CD14-positive monocyte (primary cell): ENCODE measurements at regions not wholly inside any gene's neighbourhood (a gene's known extent, or its start where the extent isn't known, plus 50 kb on each side); places are given as distances from the start of the nearest gene placed in this dataset.

Experiments used
- DNase-seq, 3 donors: peaks; one replicate each; pipeline ENCODE4 v3.0.0-alpha.2; 2011 to 2022
- H2AFZ ChIP-seq: 2 replicates; pipeline ENCODE4 v1.6.0; 2012; ENCODE audit warnings: mild to moderate bottlenecking, low read depth, low read length, inconsistent platforms; ENCODE audit not compliant: insufficient read depth, poor library complexity, severe bottlenecking
- H3K27ac ChIP-seq, 2 donors: 1 replicate in 1 of 2; 2 replicates in 1 of 2; pipeline ENCODE4 v1.5.1; 2012 to 2013; ENCODE audit warnings: low read length in 2 of 2, control low read depth in 1 of 2, inconsistent platforms in 1 of 2, low read depth in 1 of 2, mild to moderate bottlenecking in 1 of 2
- H3K27me3 ChIP-seq, 2 donors: one replicate each; pipeline versions ENCODE4 v1.6.0 to v1.6.1; 2011 to 2013; ENCODE audit warnings: low read length in 2 of 2; ENCODE audit not compliant: control insufficient read depth in 2 of 2, insufficient read depth in 2 of 2
- H3K36me3 ChIP-seq, 2 donors: replicated peaks in 1 of 2; 1 replicate in 1 of 2; 2 replicates in 1 of 2; pipeline versions ENCODE4 v1.5.1 to v1.6.1; 2012 to 2013; ENCODE audit warnings: low read length in 2 of 2, control low read depth in 1 of 2, inconsistent platforms in 1 of 2, mild to moderate bottlenecking in 1 of 2; ENCODE audit not compliant: insufficient read depth in 2 of 2, control insufficient read depth in 1 of 2
- H3K4me1 ChIP-seq, 2 donors: 1 replicate in 1 of 2; 2 replicates in 1 of 2; pipeline versions ENCODE4 v1.5.1 to v1.6.1; 2012 to 2013; ENCODE audit warnings: low read length in 2 of 2, control low read depth in 1 of 2, inconsistent platforms in 1 of 2, mild to moderate bottlenecking in 1 of 2, moderate library complexity in 1 of 2; ENCODE audit not compliant: insufficient read depth in 2 of 2, control insufficient read depth in 1 of 2
- H3K4me2 ChIP-seq: replicated peaks from 2 replicates; pipeline ENCODE3; 2012; ENCODE audit warnings: low read length, moderate library complexity, mild to moderate bottlenecking; ENCODE audit not compliant: poor library complexity, severe bottlenecking; ENCODE audit errors: extremely low read depth
- H3K4me3 ChIP-seq, 3 experiments: fragments of 200-600 bp in 1 of 3; sonication (generic) in 1 of 3; replicated peaks in 1 of 3; 1 replicate in 2 of 3; 2 replicates in 1 of 3; pipeline ENCODE4 v1.5.1; 2011 to 2013; ENCODE audit warnings: low read length in 3 of 3, mild to moderate bottlenecking in 3 of 3, control low read depth in 2 of 3, low read depth in 2 of 3, inconsistent platforms in 1 of 3, moderate library complexity in 1 of 3
- H3K79me2 ChIP-seq: 2 replicates; pipeline ENCODE4 v1.6.0; 2012; ENCODE audit warnings: mild to moderate bottlenecking, control low read depth, inconsistent platforms, low read length, moderate library complexity; ENCODE audit not compliant: insufficient read depth
- H3K9ac ChIP-seq: 2 replicates; pipeline ENCODE4 v1.6.0; 2017; ENCODE audit warnings: low read length, mild to moderate bottlenecking; ENCODE audit not compliant: insufficient read depth, poor library complexity, severe bottlenecking
- H3K9me3 ChIP-seq, 2 donors: replicated peaks in 1 of 2; 1 replicate in 1 of 2; 2 replicates in 1 of 2; pipeline versions ENCODE4 v1.5.1 to v1.6.1; 2012 to 2013; ENCODE audit warnings: low read length in 2 of 2, control low read depth in 1 of 2; ENCODE audit not compliant: control insufficient read depth in 1 of 2, insufficient read depth in 1 of 2
- H4K20me1 ChIP-seq: 2 replicates; pipeline ENCODE4 v1.6.0; 2012; ENCODE audit warnings: mild to moderate bottlenecking, low read length, control low read depth, moderate library complexity; ENCODE audit not compliant: insufficient read depth
- H3K27ac Mint-ChIP-seq, 7 donors: one replicate each; pipeline ENCODE4 v1.8.0; 2020; ENCODE audit warnings: mild to moderate bottlenecking in 7 of 7, mixed read lengths in 7 of 7, moderate library complexity in 6 of 7, inconsistent platforms in 2 of 7
- H3K27me3 Mint-ChIP-seq, 3 donors: one replicate each; pipeline ENCODE4 v1.8.0; 2021 to 2022; ENCODE audit warnings: low read depth in 3 of 3, mild to moderate bottlenecking in 3 of 3, mixed read lengths in 3 of 3, moderate library complexity in 3 of 3, inconsistent platforms in 1 of 3
- H3K36me3 Mint-ChIP-seq, 2 donors: one replicate each; pipeline ENCODE4 v1.8.0; 2020; ENCODE audit warnings: mixed read lengths in 2 of 2, inconsistent platforms in 1 of 2, mild to moderate bottlenecking in 1 of 2
- H3K4me1 Mint-ChIP-seq: one replicate; pipeline ENCODE4 v1.8.0; 2020; ENCODE audit warnings: mild to moderate bottlenecking, mixed read lengths
- H3K4me3 Mint-ChIP-seq, 2 donors: one replicate each; pipeline ENCODE4 v1.8.0; 2020; ENCODE audit warnings: mild to moderate bottlenecking in 2 of 2, mixed read lengths in 2 of 2, moderate library complexity in 1 of 2
- H3K9me3 Mint-ChIP-seq, 7 donors: one replicate each; pipeline ENCODE4 v1.8.0; 2020 to 2022; ENCODE audit warnings: mixed read lengths in 7 of 7, mild to moderate bottlenecking in 6 of 7, moderate library complexity in 6 of 7, inconsistent platforms in 2 of 7
- WGBS: methylation state at CpG from one replicate; pipeline ENCODE4 v1.1.5; 2013; ENCODE audit warnings: missing lambda C conversion rate; ENCODE audit not compliant: insufficient coverage; 5-methylcytosine and 5-hydroxymethylcytosine counted together
- intact Hi-C, 2 donors: fragments of 100-400 bp; cut with micrococcal nuclease; formaldehyde crosslinking; loops; one replicate each; pipeline versions ENCODE4 v1.15.0 to v1.15.1; 2023
- TF ChIP-seq, protein P1 (sequence below): fragments of 200-600 bp; IDR thresholded peaks from one replicate; pipeline ENCODE4 v1.8.0; 2022; ENCODE audit warnings: antibody characterized with exemption, mild to moderate bottlenecking

- Mint-ChIP-seq H3K36me3 (no peaks in the 10 kb centered on the region), H3K27me3 (peaks cover 3 to 21% (median 20%) of the 10 kb centered on the region in 3 donors), H3K4me1 (no peaks in the 10 kb centered on the region), H3K27ac (no peak overlapping the region), H3K4me3 (no peak overlapping the region), H3K9me3 (peaks cover 0 to 8% (median 3%) of the 10 kb centered on the region in 7 donors)
- Histone ChIP-seq H3K27me3 (peaks cover 3 to 9% of the 10 kb centered on the region in 2 donors), H3K36me3 (no peaks in the 10 kb centered on the region), H3K27ac (no peak overlapping the region), H2AFZ (no peak overlapping the region), H3K4me3 (no peak overlapping the region), H3K9ac (no peak overlapping the region), H3K9me3 (peaks cover 0 to 3% of the 10 kb centered on the region in 2 donors), H3K79me2 (no peaks in the 10 kb centered on the region), H3K4me2 (no peak overlapping the region), H3K4me1 (no peaks in the 10 kb centered on the region), H4K20me1 (no peaks in the 10 kb centered on the region)
- TF ChIP-seq, protein P1, sequence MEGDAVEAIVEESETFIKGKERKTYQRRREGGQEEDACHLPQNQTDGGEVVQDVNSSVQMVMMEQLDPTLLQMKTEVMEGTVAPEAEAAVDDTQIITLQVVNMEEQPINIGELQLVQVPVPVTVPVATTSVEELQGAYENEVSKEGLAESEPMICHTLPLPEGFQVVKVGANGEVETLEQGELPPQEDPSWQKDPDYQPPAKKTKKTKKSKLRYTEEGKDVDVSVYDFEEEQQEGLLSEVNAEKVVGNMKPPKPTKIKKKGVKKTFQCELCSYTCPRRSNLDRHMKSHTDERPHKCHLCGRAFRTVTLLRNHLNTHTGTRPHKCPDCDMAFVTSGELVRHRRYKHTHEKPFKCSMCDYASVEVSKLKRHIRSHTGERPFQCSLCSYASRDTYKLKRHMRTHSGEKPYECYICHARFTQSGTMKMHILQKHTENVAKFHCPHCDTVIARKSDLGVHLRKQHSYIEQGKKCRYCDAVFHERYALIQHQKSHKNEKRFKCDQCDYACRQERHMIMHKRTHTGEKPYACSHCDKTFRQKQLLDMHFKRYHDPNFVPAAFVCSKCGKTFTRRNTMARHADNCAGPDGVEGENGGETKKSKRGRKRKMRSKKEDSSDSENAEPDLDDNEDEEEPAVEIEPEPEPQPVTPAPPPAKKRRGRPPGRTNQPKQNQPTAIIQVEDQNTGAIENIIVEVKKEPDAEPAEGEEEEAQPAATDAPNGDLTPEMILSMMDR: no peak
- intact Hi-C loops: no loop called here
- DNase-seq: no peak
- WGBS: 71% methylated on average over 1 of the region's 3 CpGs
These were observed 300.6 kb upstream of the IRX3 start for GRCh38 chr16:54587176-54587515.

- no peak overlapping the region for H2AFZ ChIP-seq
- no peak overlapping the region for H3K9ac ChIP-seq
- no peak for DNase-seq
- Mint-ChIP-seq H3K4me1 (no peaks in the 10 kb centered on the region), H3K27ac (no peak overlapping the region), H3K9me3 (peaks cover 0 to 8% (median 3%) of the 10 kb centered on the region in 7 donors), H3K4me3 (no peak overlapping the region), H3K36me3 (no peaks in the 10 kb centered on the region), H3K27me3 (peaks cover 3 to 19% (median 18%) of the 10 kb centered on the region in 3 donors)
- no peaks in the 10 kb centered on the region for H4K20me1 ChIP-seq
- no peak overlapping the region for H3K27ac ChIP-seq
- TF ChIP-seq, protein P1: no peak
- no peak overlapping the region for H3K4me2 ChIP-seq
- H3K27me3 ChIP-seq: peaks cover under 1 to 5% of the 10 kb centered on the region in 2 donors
- no peaks in the 10 kb centered on the region for H3K36me3 ChIP-seq
- 78% methylated on average over 2 of the region's 4 CpGs for WGBS
- H3K4me1 ChIP-seq: no peaks in the 10 kb centered on the region
- intact Hi-C loops: no loop called here
- no peak overlapping the region for H3K4me3 ChIP-seq
- peaks cover 0 to 3% of the 10 kb centered on the region in 2 donors for H3K9me3 ChIP-seq
- H3K79me2 ChIP-seq: no peaks in the 10 kb centered on the region
These were observed 300.0 kb upstream of the IRX3 start for GRCh38 chr16:54586474-54587175.
